Naive thymus-derived CD4-positive, alpha-beta T cell (primary cell): ENCODE measurements at regions not wholly inside any gene's neighbourhood (a gene's known extent, or its start where the extent isn't known, plus 50 kb on each side); places are given as distances from the start of the nearest gene placed in this dataset.

Experiments used
- ATAC-seq: fragments of 150-1000 bp; cut with Tn5 transposase; 2 replicates; pipeline ENCODE4 v1.10.0; 2021; ENCODE audit warnings: mild to moderate bottlenecking, moderate library complexity
- CTCF ChIA-PET: fragments of 350-600 bp; sonication (Branson Sonifier 250); formaldehyde crosslinking; loops from one replicate; lab custom pipeline; 2021; ENCODE audit warnings: antibody characterized with exemption; lab: Charles Lee
- POLR2A ChIA-PET: fragments of 350-600 bp; sonication (Branson Sonifier 250); formaldehyde crosslinking; loops from one replicate; lab custom pipeline; 2021; ENCODE audit warnings: antibody characterized with exemption, inconsistent platforms; lab: Charles Lee
- DNase-seq, 9 donors: peaks; one replicate each; pipeline versions ENCODE4 v3.0.0 to v3.0.0-alpha.2; 2020 to 2022; ENCODE audit warnings: mixed read lengths in 1 of 9
- H3K27ac ChIP-seq: one replicate; pipeline ENCODE4 v1.7.0; 2013; ENCODE audit warnings: mild to moderate bottlenecking, low read depth, low read length, moderate library complexity
- H3K27me3 ChIP-seq, 2 donors: one replicate each; pipeline ENCODE4 v1.7.0; 2013; ENCODE audit warnings: low read length in 2 of 2, mild to moderate bottlenecking in 2 of 2, moderate library complexity in 2 of 2; ENCODE audit not compliant: control insufficient read depth in 2 of 2, insufficient read depth in 2 of 2
- H3K36me3 ChIP-seq, 3 experiments: 1 replicate in 2 of 3; 2 replicates in 1 of 3; pipeline ENCODE4 v1.7.0; 2013; ENCODE audit warnings: low read length in 3 of 3, mild to moderate bottlenecking in 3 of 3, moderate library complexity in 1 of 3; ENCODE audit not compliant: insufficient read depth in 3 of 3, control insufficient read depth in 2 of 3
- H3K4me1 ChIP-seq, 2 donors: one replicate each; pipeline ENCODE4 v1.7.0; 2013; ENCODE audit warnings: low read length in 2 of 2, mild to moderate bottlenecking in 2 of 2, moderate library complexity in 1 of 2; ENCODE audit not compliant: control insufficient read depth in 2 of 2, insufficient read depth in 2 of 2
- H3K4me3 ChIP-seq: 2 replicates; pipeline ENCODE4 v1.7.0; 2013; ENCODE audit warnings: mild to moderate bottlenecking, low read length
- H3K9me3 ChIP-seq, 3 experiments: 1 replicate in 2 of 3; 2 replicates in 1 of 3; pipeline ENCODE4 v1.7.0; 2013; ENCODE audit warnings: low read length in 3 of 3; ENCODE audit not compliant: control insufficient read depth in 2 of 3
- H3K27ac Mint-ChIP-seq, 9 donors: one replicate each; pipeline ENCODE4 v1.8.0; 2020 to 2022; ENCODE audit warnings: mixed read lengths in 9 of 9, mild to moderate bottlenecking in 8 of 9, moderate library complexity in 5 of 9, inconsistent platforms in 2 of 9
- H3K27me3 Mint-ChIP-seq, 5 donors: one replicate each; pipeline ENCODE4 v1.8.0; 2021 to 2022; ENCODE audit warnings: mixed read lengths in 5 of 5, mild to moderate bottlenecking in 1 of 5
- H3K36me3 Mint-ChIP-seq, 5 donors: one replicate each; pipeline ENCODE4 v1.8.0; 2020 to 2022; ENCODE audit warnings: mixed read lengths in 5 of 5, mild to moderate bottlenecking in 3 of 5, inconsistent platforms in 1 of 5
- H3K4me1 Mint-ChIP-seq, 7 donors: one replicate each; pipeline ENCODE4 v1.8.0; 2020 to 2022; ENCODE audit warnings: mixed read lengths in 7 of 7, mild to moderate bottlenecking in 3 of 7, inconsistent platforms in 1 of 7
- H3K4me3 Mint-ChIP-seq, 10 donors: one replicate each; pipeline ENCODE4 v1.8.0; 2020 to 2022; ENCODE audit warnings: mild to moderate bottlenecking in 10 of 10, mixed read lengths in 10 of 10, moderate library complexity in 6 of 10, inconsistent platforms in 2 of 10
- H3K9me3 Mint-ChIP-seq, 11 donors: one replicate each; pipeline ENCODE4 v1.8.0; 2020 to 2022; ENCODE audit warnings: mixed read lengths in 11 of 11, mild to moderate bottlenecking in 4 of 11, inconsistent platforms in 1 of 11, moderate library complexity in 1 of 11
- intact Hi-C, 2 donors: fragments of 100-400 bp; cut with micrococcal nuclease; formaldehyde crosslinking; loops; one replicate each; pipeline ENCODE4 v1.15.1; 2023

- no peaks in the 10 kb centered on the region for H3K36me3 Mint-ChIP-seq
- Histone ChIP-seq H3K4me3 (no peak overlapping the region), H3K27ac (no peak overlapping the region), H3K4me1 (no peaks in the 10 kb centered on the region), H3K9me3 (no peaks in the 10 kb centered on the region), H3K36me3 (no peaks in the 10 kb centered on the region), H3K27me3 (no peaks in the 10 kb centered on the region)
- DNase-seq = no peak
- no peaks in the 10 kb centered on the region for H3K4me1 Mint-ChIP-seq
- no peak for ATAC-seq
- H3K27me3 Mint-ChIP-seq = peaks cover 0 to 5% (median 4%) of the 10 kb centered on the region in 5 donors
- peaks cover 0 to 3% (median 0%) of the 10 kb centered on the region in 11 donors for H3K9me3 Mint-ChIP-seq
- H3K4me3 Mint-ChIP-seq = no peak overlapping the region
- intact Hi-C loops = no loop called here
- ChIA-PET POLR2A (no interaction called here), CTCF (no interaction called here)
- H3K27ac Mint-ChIP-seq = no peak overlapping the region
These were observed 514.2 kb downstream of the TFEC start for GRCh38 chr7:115516341-115516740.

- Mint-ChIP-seq H3K4me1 (no peaks in the 10 kb centered on the region), H3K4me3 (no peak overlapping the region), H3K27ac (no peak overlapping the region), H3K36me3 (no peaks in the 10 kb centered on the region), H3K27me3 (peaks cover 0 to 12% (median 2%) of the 10 kb centered on the region in 5 donors), H3K9me3 (no peaks in the 10 kb centered on the region)
- H3K36me3 ChIP-seq = no peaks in the 10 kb centered on the region
- DNase-seq (no peak), ATAC-seq (no peak)
- no peaks in the 10 kb centered on the region for H3K27me3 ChIP-seq
- H3K27ac ChIP-seq = no peak overlapping the region
- H3K4me1 ChIP-seq = no peaks in the 10 kb centered on the region
- POLR2A ChIA-PET = no interaction called here
- H3K4me3 ChIP-seq = no peak overlapping the region
- H3K9me3 ChIP-seq = no peaks in the 10 kb centered on the region
- CTCF ChIA-PET = no interaction called here
- intact Hi-C loops = no loop called here
These were observed 519.2 kb downstream of the TFEC start for GRCh38 chr7:115511330-115511729.

GRCh38 chr7:115505136-115505535 is 525.4 kb downstream of the TFEC start:
- ChIA-PET POLR2A (no interaction called here), CTCF (no interaction called here)
- H3K4me3 ChIP-seq = no peak overlapping the region
- H3K36me3 ChIP-seq = no peaks in the 10 kb centered on the region
- H3K27ac ChIP-seq = no peak overlapping the region
- Mint-ChIP-seq H3K36me3 (no peaks in the 10 kb centered on the region), H3K27ac (no peak overlapping the region), H3K27me3 (peaks cover 0 to 18% (median 0%) of the 10 kb centered on the region in 5 donors), H3K4me3 (no peak overlapping the region), H3K9me3 (peaks cover 0 to 1% (median 0%) of the 10 kb centered on the region in 11 donors), H3K4me1 (peaks cover 0 to 2% (median 0%) of the 10 kb centered on the region in 7 donors)
- H3K4me1 ChIP-seq = no peaks in the 10 kb centered on the region
- H3K27me3 ChIP-seq = no peaks in the 10 kb centered on the region
- no peak for DNase-seq
- intact Hi-C loops = no loop called here
- no peak for ATAC-seq
- no peaks in the 10 kb centered on the region for H3K9me3 ChIP-seq

GRCh38 chr7:115499956-115500355 is 530.6 kb downstream of the TFEC start:
- H3K36me3 ChIP-seq = no peaks in the 10 kb centered on the region
- H3K9me3 ChIP-seq = no peaks in the 10 kb centered on the region
- Mint-ChIP-seq H3K4me1 (no peaks in the 10 kb centered on the region), H3K4me3 (no peak overlapping the region), H3K36me3 (no peaks in the 10 kb centered on the region), H3K9me3 (peaks cover 0 to 1% (median 0%) of the 10 kb centered on the region in 11 donors), H3K27me3 (peaks cover 0 to 20% (median 4%) of the 10 kb centered on the region in 5 donors), H3K27ac (no peak overlapping the region)
- no peak overlapping the region for H3K27ac ChIP-seq
- ATAC-seq = no peak
- ChIA-PET POLR2A (interaction anchor here (0.6 kb wide), 1 partner anchor 808 kb away, joined by 3 read pairs; no protein-coding TSS in a partner anchor), CTCF (no interaction called here)
- no peaks in the 10 kb centered on the region for H3K4me1 ChIP-seq
- intact Hi-C loops = no loop called here
- DNase-seq = no peak
- H3K4me3 ChIP-seq = no peak overlapping the region
- H3K27me3 ChIP-seq = no peaks in the 10 kb centered on the region

- H3K9me3 Mint-ChIP-seq = no peaks in the 10 kb centered on the region
- CTCF ChIA-PET = no interaction called here
- no peak overlapping the region for H3K4me3 Mint-ChIP-seq
- Histone ChIP-seq H3K4me1 (no peaks in the 10 kb centered on the region), H3K36me3 (no peaks in the 10 kb centered on the region), H3K27me3 (no peaks in the 10 kb centered on the region), H3K9me3 (no peaks in the 10 kb centered on the region), H3K4me3 (no peak overlapping the region), H3K27ac (no peak overlapping the region)
- ATAC-seq (no peak), DNase-seq (no peak)
- POLR2A ChIA-PET = no interaction called here
- H3K36me3 Mint-ChIP-seq = no peaks in the 10 kb centered on the region
- H3K27ac Mint-ChIP-seq = no peak overlapping the region
- H3K27me3 Mint-ChIP-seq = peaks cover 0 to 16% (median 4%) of the 10 kb centered on the region in 5 donors
- intact Hi-C loops = no loop called here
- no peaks in the 10 kb centered on the region for H3K4me1 Mint-ChIP-seq
These were observed 534.6 kb downstream of the TFEC start for GRCh38 chr7:115496006-115496405.

GRCh38 chr7:115494529-115495147 is 535.9 kb downstream of the TFEC start:
- POLR2A ChIA-PET = no interaction called here
- CTCF ChIA-PET = no interaction called here
- Histone ChIP-seq H3K36me3 (no peaks in the 10 kb centered on the region), H3K27ac (no peak overlapping the region), H3K27me3 (no peaks in the 10 kb centered on the region), H3K9me3 (no peaks in the 10 kb centered on the region), H3K4me1 (no peaks in the 10 kb centered on the region), H3K4me3 (no peak overlapping the region)
- Mint-ChIP-seq H3K4me3 (no peak overlapping the region), H3K9me3 (no peaks in the 10 kb centered on the region), H3K36me3 (no peaks in the 10 kb centered on the region), H3K27ac (peak overlapping the region in 1 of 9 donors; percentile 7), H3K27me3 (peaks cover 0 to 11% (median 4%) of the 10 kb centered on the region in 5 donors), H3K4me1 (no peaks in the 10 kb centered on the region)
- DNase-seq = no peak
- ATAC-seq = no peak
- intact Hi-C loops = no loop called here

- ATAC-seq = no peak
These were observed 537.2 kb downstream of the TFEC start for GRCh38 chr7:115493381-115493780.

More at GRCh38 chr7:115493381-115493780, 537.2 kb downstream of the TFEC start:
- H3K36me3 ChIP-seq = no peaks in the 10 kb centered on the region
- H3K4me3 ChIP-seq = no peak overlapping the region
- Mint-ChIP-seq H3K4me3 (no peak overlapping the region), H3K4me1 (no peaks in the 10 kb centered on the region), H3K27ac (no peak overlapping the region), H3K36me3 (no peaks in the 10 kb centered on the region), H3K9me3 (no peaks in the 10 kb centered on the region), H3K27me3 (peaks cover 0 to 11% (median 4%) of the 10 kb centered on the region in 5 donors)
- DNase-seq = no peak
- H3K27ac ChIP-seq = no peak overlapping the region
- intact Hi-C loops = no loop called here
- ChIA-PET CTCF (no interaction called here), POLR2A (no interaction called here)
- H3K27me3 ChIP-seq = no peaks in the 10 kb centered on the region
- H3K9me3 ChIP-seq = no peaks in the 10 kb centered on the region
- H3K4me1 ChIP-seq = no peaks in the 10 kb centered on the region
